Lung (tissue), 11 donors: ENCODE measurements at regions not wholly inside any gene's neighbourhood (a gene's known extent, or its start where the extent isn't known, plus 50 kb on each side); places are given as distances from the start of the nearest gene placed in this dataset.

Experiments
- ATAC-seq: fragments of 200-7000 bp; cut with Tn5 transposase; one replicate; pipeline ENCODE4 v1.9.1; 2020; ENCODE audit warnings: moderate number of reproducible peaks; ENCODE audit not compliant: insufficient read depth, low FRiP score
- DNase-seq, 3 donors: peaks; one replicate each; pipeline ENCODE4 v3.0.0-alpha.2; 2013 to 2017
- H3K27ac ChIP-seq, 2 donors: one replicate each; pipeline ENCODE4 v1.5.1; 2013; ENCODE audit warnings: mild to moderate bottlenecking in 2 of 2, moderate library complexity in 2 of 2, control low read depth in 1 of 2, inconsistent platforms in 1 of 2, low read depth in 1 of 2, low read length in 1 of 2
- H3K27me3 ChIP-seq, 3 donors: one replicate each; pipeline ENCODE4 v1.5.1; 2013; ENCODE audit warnings: low read length in 2 of 3; ENCODE audit not compliant: control insufficient read depth in 3 of 3, insufficient read depth in 3 of 3
- H3K36me3 ChIP-seq, 4 donors: one replicate each; pipeline ENCODE4 v1.5.1; 2013; ENCODE audit warnings: low read length in 4 of 4, mild to moderate bottlenecking in 1 of 4, moderate library complexity in 1 of 4; ENCODE audit not compliant: control insufficient read depth in 4 of 4, insufficient read depth in 4 of 4
- H3K4me1 ChIP-seq, 5 donors: one replicate each; pipeline ENCODE4 v1.5.1; 2013; ENCODE audit warnings: low read length in 5 of 5, mild to moderate bottlenecking in 2 of 5, moderate library complexity in 1 of 5; ENCODE audit not compliant: control insufficient read depth in 5 of 5, insufficient read depth in 5 of 5
- H3K4me3 ChIP-seq: one replicate; pipeline ENCODE4 v1.5.1; 2013; ENCODE audit warnings: mild to moderate bottlenecking, control low read depth, moderate library complexity
- H3K9ac ChIP-seq, 2 donors: one replicate each; pipeline ENCODE4 v1.5.1; 2013; ENCODE audit warnings: low read length in 2 of 2, control low read depth in 1 of 2; ENCODE audit not compliant: insufficient read depth in 1 of 2
- H3K9me3 ChIP-seq, 4 donors: one replicate each; pipeline ENCODE4 v1.5.1; 2013; ENCODE audit warnings: low read length in 3 of 4, mild to moderate bottlenecking in 1 of 4, moderate library complexity in 1 of 4; ENCODE audit not compliant: control insufficient read depth in 4 of 4, insufficient read depth in 3 of 4
- CTCF ChIP-seq: IDR thresholded peaks from 2 replicates; pipeline ENCODE4 v1.5.1; 2012; ENCODE audit warnings: mild to moderate bottlenecking; ENCODE audit errors: control extremely low read depth, extremely low read depth
- WGBS, 2 donors: extraction: QIAGEN DNeasy Blood & Tissue Kit; methylation state at CpG; one replicate each; pipeline ENCODE4 v1.1.7; 2013; 5-methylcytosine and 5-hydroxymethylcytosine counted together
- donor health status: control.
- donor health status: control.
- donor health status: Bipolar disorder and iron deficiency.
- donor health status: healthy.
- donor health status: DM: yes; HTN: yes; CAD: no.

DNA sequence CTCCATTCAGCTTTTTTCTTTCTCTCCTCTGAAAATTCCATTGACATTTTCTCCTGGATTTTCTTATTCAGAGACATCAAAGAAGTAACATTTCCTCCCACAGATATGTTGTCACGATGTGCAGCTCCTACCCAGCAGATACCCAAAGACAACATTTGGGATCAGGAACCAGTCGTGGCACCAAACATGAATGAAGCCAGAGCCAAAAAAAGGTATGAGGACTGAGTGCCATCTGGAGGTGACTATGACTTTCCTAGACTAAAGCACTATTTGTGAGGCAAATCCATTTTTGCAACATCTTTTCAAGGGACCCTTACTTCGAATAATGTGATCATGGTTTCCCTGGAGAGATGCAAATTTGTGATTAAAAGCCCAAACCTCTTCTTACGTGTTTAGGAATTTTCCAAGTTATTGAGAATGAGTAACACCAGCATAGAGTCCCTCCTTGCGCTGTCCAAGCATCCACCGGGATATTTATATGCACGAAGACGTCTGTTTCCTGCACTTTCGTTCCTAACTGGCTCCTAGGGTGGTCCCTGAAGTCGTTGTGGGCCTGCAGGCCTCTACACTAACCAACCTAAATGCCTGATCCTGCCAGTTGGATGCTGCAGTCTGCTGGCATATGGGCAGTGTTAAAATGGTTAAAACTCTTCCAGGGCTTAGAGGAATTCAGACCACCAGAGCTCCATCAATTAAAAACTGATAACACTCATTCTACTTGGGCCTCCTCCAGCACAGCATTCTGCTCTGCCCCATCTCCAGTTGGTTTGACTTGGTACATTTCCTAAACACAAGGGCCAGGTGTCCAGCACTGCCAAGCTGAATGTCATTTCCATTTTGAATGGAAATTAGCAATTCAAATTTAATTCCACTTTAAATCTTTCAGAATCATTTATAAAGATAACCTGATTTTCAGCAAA lies 256.6 kb downstream of the C6orf118 start:
- Histone ChIP-seq H3K4me3 (no peak overlapping the region), H3K9me3 (peaks cover 0 to 6% (median 4%) of the 10 kb centered on the region in 4 donors), H3K9ac (no peak overlapping the region), H3K36me3 (no peaks in the 10 kb centered on the region), H3K27me3 (no peaks in the 10 kb centered on the region), H3K27ac (no peak overlapping the region), H3K4me1 (no peaks in the 10 kb centered on the region)
- DNase-seq (no peak), ATAC-seq (no peak)
- 75 to 80% methylated on average over 10 of the region's 10 CpGs for WGBS, 2 donors
- TF ChIP-seq CTCF: no peak

DNA sequence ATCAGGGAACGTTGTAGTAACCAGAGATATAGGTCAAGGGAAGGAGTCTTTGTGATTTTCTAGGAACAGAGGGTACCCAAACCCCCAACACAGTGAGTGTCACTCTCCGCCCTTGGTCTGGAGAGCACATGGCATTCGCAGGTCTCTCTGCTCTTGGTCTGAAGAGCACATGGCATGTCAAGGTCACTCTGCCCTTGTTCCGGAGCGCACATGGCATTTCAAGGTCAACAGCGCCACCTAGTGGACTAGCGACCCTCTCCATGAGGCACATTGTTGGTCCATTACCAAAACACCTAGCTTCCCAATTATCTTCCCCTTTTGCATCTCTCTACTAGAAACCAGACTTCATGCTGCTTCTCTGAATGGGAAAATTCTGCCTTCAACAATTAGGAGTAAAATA lies 260.0 kb downstream of the C6orf118 start:
- Histone ChIP-seq H3K4me1 (no peaks in the 10 kb centered on the region), H3K27me3 (no peaks in the 10 kb centered on the region), H3K4me3 (no peak overlapping the region), H3K36me3 (no peaks in the 10 kb centered on the region), H3K27ac (no peak overlapping the region), H3K9me3 (peaks cover 0 to 6% (median 4%) of the 10 kb centered on the region in 4 donors), H3K9ac (no peak overlapping the region)
- ATAC-seq: no peak
- TF ChIP-seq CTCF: no peak
- DNase-seq: peak in 2 of 3 donors; percentile 1 to 19
- 38% methylated on average over 7 of the region's 7 CpGs for WGBS, 2 donors

- ATAC-seq: no peak
- DNase-seq: no peak
- Histone ChIP-seq H3K9ac (no peak overlapping the region), H3K4me1 (no peaks in the 10 kb centered on the region), H3K36me3 (no peaks in the 10 kb centered on the region), H3K27me3 (no peaks in the 10 kb centered on the region), H3K27ac (no peak overlapping the region), H3K9me3 (peaks cover 0 to 6% (median 4%) of the 10 kb centered on the region in 4 donors), H3K4me3 (no peak overlapping the region)
- no peak for TF ChIP-seq CTCF
- 94 to 96% methylated on average over 2 of the region's 2 CpGs for WGBS, 2 donors
Observed at GRCh38 chr6:165047952-165048351, 261.5 kb downstream of the C6orf118 start.
